DMS153 treated with DMSO at 0.1 percent for 48 hours (cell line): ENCODE measurements at regions not wholly inside any gene's neighbourhood (a gene's known extent, or its start where the extent isn't known, plus 50 kb on each side); places are given as distances from the start of the nearest gene placed in this dataset.

Source experiments
- DNase-seq: peaks from one replicate; lab custom pipeline; 2025; ENCODE audit not compliant: unreplicated experiment; lab: John Stamatoyannopoulos, UW

- DNase-seq = no peak
Measured at GRCh38 chr17:72360386-72360940, 239.6 kb downstream of the SOX9 start.

GRCh38 chr17:72361892-72362291 lies 241.1 kb downstream of the SOX9 start:
- no peak for DNase-seq

DNA sequence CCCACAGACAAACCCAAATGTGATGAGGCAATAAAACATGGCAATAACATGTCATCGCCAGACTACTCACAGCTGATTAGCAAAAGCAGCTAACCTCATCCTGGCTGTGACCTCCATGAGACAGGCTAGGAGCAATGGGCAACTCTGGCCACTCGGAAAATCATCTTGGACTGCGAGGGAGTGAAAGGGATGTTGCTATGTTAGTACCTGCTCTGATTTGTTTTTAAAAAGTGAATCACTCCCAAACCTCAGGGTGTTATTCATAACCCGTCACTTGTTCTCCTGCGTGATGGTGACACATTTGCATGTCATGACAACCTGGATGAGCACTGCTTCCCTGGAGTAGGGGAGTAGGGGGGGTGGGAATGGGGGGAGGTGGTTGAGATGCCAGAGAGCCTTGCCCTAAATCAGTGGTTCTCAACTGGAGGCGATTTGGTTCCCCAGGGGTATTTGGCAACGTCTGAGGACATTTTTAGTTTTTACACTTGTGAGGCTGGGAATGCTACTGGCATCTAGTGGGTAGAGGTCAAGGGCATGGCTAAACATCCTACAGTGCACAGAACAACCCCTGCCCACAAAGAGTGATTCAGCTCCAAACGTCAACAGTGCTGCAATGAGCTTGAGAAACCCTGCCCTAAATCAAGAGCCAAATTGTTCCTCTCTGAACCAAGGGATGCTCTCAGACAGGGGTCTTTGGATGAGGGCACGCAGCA lies 241.7 kb downstream of the SOX9 start:
- DNase-seq = no peak

DNA sequence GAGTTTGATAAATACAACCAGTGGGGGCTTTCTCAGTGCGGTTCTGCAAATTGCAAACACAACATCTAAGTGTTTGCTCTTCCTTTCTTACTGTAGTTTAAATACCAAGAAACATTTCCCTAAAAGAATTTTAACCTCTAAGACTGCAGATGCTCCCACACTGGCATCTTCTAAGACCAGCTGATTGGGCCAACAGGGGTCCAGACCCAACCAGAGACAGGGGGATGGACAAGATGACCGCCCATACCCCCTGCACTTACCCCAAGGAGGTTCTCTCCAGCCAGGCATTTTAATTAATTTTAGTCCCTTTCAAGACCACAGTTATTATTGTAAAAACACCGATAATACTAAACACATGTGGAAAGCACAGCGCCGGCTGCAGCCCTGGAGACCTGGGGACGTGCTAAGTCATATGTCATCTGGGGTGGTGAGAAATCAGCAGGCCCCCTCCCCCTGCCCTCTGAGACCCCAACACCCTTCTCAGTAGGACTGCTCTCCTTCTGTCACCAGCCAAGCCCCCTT lies 242.3 kb downstream of the SOX9 start:
- no peak for DNase-seq

- DNase-seq = no peak
Measured at GRCh38 chr17:72365857-72366414, 245.1 kb downstream of the SOX9 start.

DNA sequence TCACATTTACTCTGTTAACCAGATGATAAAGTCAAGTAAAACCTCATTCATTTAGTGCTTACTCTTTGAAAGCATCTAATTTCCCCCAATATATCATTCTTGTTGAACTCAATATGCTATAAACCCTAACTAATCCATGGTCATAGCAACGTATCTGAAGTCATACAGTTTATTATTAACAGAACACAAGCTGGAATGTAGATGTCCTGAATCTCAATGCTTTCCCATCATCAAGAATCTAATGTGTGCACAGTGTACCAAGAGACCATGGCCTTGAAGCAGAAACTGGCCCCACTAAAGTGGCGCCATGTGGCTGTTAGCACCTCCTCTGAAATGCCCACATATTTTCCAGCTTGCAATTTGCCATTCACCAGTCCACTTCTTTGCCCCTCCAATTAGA lies 245.8 kb downstream of the SOX9 start:
- DNase-seq = no peak

DNA sequence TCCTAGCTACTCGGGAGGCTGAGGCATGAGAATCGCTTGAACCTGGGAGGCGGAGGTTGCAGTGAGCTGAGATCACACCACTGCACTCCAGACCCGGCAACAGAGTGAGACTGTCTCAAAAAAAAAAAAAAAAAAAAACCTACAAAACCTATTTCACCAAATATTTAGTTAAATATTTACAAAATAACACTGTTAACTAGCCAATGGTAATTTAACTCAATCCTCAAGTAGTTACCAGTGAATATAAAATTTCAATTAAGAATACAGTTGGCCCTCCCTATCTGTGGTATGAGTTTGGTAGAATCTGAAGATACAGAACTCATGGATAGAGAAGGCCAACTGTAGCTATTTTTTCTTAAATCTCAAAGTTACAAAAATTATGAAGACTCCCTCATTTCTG lies 247.4 kb downstream of the SOX9 start:
- no peak for DNase-seq

- no peak for DNase-seq
Measured at GRCh38 chr17:72369366-72369765, 248.5 kb downstream of the SOX9 start.

DNA sequence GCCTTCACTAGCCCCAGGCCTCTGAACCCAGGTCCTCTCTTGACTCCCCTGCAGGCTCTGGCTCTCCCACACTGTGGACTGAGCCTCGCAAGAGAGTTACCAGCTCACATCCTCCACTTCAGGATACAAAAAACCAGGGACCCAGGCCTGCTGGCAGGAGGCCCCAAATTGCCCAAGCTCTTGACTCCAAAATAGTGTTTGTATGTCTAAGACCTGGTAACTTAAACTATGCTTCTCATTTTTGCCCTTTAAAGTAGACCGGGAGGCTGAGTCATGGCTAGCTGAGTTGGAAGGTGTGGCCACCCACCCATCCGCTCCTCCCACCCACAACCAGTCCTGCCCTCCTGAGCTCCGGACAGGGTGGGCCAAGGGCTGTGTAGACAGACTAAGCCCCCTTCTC lies 250.0 kb downstream of the SOX9 start:
- no peak for DNase-seq

DNA sequence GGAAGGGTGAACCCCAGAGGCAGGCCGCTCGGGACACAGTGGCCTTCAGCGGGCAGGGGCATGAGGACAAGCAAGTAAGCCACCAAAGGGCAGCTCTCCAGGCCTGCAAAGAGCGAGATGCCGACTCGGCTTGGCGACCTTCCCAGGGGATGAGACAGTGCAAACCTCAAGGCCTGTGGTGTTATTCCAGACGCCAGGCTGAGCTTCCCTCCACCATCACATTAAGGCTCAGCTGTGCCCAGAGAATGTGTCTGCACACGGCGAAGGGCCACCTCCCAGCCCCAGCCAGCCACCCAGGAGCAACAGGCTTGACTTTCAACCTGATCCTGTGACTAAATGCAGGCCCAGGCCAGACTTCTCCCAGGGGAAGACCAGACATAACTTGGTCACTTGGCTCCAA lies 251.4 kb downstream of the SOX9 start:
- no peak for DNase-seq

DNA sequence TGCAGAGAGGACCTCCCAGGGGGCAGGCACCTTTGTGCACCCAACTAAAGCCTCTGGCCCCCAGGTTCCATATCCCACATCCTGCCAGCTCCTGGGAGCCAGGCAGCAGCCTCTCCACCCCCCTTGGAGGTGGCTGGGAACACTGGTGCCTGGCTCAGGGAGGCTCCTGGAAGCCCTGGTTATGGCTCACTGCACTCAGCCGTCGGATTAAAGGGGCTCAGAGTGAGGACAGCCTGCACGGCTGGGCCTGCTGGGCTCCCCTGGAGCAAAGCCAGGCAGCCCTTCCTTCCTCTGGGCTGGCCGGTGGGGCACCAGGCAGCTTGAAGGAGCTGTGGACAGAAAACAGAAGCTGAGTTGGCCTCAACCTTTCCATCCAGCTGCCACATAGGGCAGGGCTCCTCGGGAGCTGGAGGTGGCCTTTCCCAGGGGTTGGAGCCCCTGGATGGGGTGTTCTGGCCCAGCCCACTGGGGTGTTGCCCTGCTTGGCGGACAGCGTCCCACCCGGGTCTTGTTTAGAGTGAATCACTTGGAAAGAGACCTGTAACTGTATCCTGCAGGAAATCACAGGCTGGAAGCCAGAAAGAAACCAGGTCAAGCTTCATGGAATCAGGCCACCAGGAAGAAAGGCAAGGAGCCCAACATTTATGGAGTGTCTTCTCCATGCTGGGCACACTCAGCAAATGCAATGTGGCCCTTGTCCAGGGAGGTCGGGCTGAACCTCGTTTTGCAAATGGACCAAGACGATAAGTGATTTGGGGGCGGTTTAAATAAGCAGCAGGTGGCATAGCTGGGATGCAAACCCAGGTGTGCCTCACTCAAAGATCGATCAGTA lies 253.3 kb downstream of the SOX9 start:
- DNase-seq = no peak

GRCh38 chr17:72376526-72377345 lies 255.9 kb downstream of the SOX9 start:
- no peak for DNase-seq

DNA sequence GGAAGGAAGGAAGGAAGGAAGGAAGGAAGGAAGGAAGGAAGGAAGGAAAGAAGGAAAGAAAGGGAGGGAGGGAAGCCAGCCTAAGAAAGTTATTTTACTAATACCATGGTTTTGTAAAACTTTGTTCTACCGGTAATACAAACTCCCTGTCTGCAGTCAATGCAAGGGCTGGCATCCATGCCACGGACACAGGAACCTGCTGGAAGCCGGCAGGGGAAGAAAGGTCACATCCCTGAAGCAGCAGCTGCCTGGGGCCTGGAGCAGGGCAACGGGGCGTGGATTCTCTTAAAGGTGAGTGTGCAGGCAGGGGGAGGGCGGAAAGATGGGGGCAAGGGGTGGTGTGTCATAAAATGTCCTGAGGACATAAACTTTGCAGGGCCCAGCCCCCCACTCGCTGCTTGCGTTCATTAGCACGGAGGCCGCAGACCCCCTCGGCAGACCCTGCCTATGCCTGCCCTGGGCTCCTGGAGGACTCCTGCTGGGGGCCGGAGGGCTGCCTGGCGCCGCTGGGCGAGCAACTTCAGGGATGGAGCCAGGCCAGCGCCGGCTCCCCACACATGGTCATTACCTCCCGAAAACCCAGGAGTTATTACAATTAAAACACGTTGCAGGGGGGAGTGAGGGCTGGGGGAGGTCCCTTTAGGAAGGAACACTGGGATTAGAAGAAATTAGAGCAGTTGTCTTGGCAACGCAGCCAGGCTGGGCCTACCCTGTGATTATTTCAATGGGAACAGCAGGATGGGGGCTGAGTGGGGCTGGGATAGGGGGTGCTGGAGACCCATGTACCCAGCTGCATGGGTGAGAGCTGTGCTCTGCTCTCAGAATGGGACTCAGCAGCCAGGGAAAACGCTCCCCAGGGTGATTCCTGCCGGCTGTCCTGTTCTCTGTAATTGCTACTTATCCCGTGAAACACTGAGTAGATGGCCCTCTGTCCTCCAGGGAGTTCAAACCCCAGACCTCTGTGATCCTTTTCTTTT lies 257.9 kb downstream of the SOX9 start:
- DNase-seq = no peak

- DNase-seq = no peak
Measured at GRCh38 chr17:72379516-72379915, 258.7 kb downstream of the SOX9 start.

GRCh38 chr17:72380120-72380519 lies 259.3 kb downstream of the SOX9 start:
- no peak for DNase-seq

DNA sequence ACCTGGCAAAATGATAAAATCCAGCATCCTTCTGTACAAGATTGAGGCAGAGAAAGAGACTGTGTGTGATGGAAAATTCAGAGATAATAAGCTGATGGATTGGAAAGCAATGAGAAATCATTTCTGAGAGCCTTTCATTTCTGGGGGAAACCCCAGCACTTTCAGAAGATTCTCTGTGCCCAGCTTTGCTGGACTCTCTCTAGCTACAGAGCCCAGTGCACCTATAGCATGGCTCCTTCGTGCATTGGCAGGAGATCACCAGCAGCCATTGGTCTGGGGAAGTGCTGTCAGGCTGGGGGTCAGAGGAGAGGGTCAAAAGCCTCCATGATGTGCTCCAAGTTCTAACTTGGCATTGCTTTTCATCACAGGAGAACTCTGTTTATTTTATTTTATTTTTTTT lies 259.9 kb downstream of the SOX9 start:
- DNase-seq = no peak

GRCh38 chr17:72381597-72382397 lies 261.0 kb downstream of the SOX9 start:
- DNase-seq = peak; percentile 58

DNA sequence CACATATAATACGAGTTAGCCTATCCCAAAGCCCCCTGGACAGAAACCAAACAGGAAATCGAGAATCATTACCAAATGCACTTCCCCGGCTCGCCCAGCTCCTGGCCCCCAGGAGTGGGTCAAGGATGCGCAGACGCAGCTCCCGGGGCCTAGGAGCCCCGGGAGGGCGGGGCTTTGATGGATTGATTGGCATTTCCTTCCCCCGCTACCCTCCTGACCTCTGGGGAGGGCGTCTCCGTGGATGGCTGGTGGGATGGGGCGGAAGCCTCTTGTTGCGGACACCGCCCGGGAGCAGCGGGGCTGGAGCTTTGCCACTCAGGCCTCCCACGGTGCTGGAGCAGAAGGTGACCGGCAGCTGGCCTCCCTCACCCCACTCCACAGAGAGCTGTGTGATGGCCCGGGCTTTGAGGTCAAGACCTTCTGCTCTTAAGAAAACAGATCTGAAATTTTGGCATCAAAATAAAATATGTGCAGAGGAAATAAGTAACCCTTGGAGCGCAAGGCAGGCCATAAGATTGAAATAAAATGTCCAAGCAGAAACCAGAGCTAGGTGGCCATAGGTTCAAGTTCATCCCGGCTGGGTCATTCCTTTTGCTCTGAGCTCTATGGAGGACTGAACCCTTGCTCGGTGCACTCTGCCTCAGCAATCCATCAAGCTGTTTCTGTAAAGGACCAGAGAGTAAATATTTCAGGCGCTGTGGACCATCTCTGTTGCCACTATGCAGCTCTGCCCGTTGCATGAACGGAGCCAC lies 262.3 kb downstream of the SOX9 start:
- DNase-seq = no peak
